ENCODE measurements at regions not wholly inside any gene's neighbourhood (a gene's known extent, or its start where the extent isn't known, plus 50 kb on each side); places are given as distances from the start of the nearest gene placed in this dataset.

DNA sequence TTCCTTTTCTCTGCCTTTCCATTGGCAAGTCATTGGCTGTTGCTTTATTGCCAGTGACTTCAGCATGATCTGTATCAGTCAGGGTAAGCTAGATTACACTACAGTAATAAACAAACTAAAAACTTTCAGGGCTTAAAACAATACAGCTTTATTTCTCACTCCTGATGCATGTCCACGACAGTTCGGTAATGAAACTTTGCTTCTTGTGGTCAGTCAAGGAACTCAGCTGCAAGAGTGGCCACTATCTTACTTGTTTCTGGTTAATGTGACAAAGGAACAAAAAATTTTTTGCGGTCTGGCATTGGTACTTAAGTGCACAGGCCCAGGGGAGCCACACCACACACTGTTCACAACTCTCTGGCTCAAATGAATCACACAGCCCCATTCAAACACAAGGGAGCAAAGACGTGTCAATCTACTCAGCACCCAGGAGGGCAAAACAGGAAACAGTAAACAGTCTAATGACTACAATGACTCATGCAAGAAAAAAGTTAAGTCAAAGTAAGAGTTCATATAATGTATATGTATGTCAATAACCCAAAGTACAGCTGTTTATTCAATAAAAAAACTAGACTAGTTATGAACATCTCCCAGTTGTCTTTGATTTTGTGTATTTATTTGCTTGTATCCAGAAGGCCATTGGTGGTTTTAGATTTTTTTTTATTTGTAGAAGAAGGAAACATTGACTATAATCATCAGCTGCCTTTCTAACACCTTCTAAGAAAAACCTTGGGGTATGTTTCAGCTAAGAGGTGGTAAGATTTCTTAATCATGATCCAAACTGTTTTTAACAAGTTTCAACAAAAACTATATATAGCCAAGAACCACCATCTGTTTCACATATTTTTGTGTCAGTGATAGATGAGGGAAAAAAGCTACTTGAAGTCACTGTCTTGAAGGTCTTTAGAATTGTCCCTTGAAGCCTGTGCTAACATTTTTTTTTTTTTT lies 134.4 kb upstream of the FAM3C start:
- CTCF ChIA-PET = interaction anchor here (1.0 to 1.7 kb wide), 6 partner anchors 8 to 163 kb away, joined by 3 to 6 read pairs (median 6); partner anchors contain the start of gene FAM3C
- H4K20me1 ChIP-seq (replicated peaks; ENCODE audit: control insufficient read depth, extremely low read depth, insufficient read depth, low read length) = no peaks in the 10 kb centered on the region
- H2AFZ ChIP-seq (ENCODE audit: low read depth, low read length) = peak overlapping the region; percentile 68
- POLR2A ChIA-PET = no interaction called here
- H3K27me3 ChIP-seq (ENCODE audit: control insufficient read depth in 2 of 2, insufficient read depth in 2 of 2, low read length in 2 of 2) = no peaks in the 10 kb centered on the region
- H3K79me2 ChIP-seq (ENCODE audit: control insufficient read depth, insufficient read depth, low read length) = no peaks in the 10 kb centered on the region
- H3K4me2 ChIP-seq (ENCODE audit: insufficient read depth, low read length) = peak overlapping the region; percentile 37
- TF ChIP-seq, protein P1, sequence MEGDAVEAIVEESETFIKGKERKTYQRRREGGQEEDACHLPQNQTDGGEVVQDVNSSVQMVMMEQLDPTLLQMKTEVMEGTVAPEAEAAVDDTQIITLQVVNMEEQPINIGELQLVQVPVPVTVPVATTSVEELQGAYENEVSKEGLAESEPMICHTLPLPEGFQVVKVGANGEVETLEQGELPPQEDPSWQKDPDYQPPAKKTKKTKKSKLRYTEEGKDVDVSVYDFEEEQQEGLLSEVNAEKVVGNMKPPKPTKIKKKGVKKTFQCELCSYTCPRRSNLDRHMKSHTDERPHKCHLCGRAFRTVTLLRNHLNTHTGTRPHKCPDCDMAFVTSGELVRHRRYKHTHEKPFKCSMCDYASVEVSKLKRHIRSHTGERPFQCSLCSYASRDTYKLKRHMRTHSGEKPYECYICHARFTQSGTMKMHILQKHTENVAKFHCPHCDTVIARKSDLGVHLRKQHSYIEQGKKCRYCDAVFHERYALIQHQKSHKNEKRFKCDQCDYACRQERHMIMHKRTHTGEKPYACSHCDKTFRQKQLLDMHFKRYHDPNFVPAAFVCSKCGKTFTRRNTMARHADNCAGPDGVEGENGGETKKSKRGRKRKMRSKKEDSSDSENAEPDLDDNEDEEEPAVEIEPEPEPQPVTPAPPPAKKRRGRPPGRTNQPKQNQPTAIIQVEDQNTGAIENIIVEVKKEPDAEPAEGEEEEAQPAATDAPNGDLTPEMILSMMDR (IDR thresholded peaks at IDR 0.05; ENCODE audit: extremely low read depth in 1 of 2, insufficient read depth in 1 of 2, low read depth in 1 of 2, low read length in 2 of 2) = no peak
- TF ChIP-seq POLR2AphosphoS5 (IDR thresholded peaks at IDR 0.05; ENCODE audit: insufficient read depth, low read depth, low read length) (peak; percentile 70), FOS (IDR thresholded peaks at IDR 0.05; ENCODE audit: borderline replicate concordance, insufficient read depth, low read length) (peak; percentile 82), JUN (IDR thresholded peaks at IDR 0.05; ENCODE audit: borderline replicate concordance, insufficient read depth, insufficient read length, low read depth) (peak; percentile 87), GATA2 (IDR thresholded peaks at IDR 0.05; ENCODE audit: insufficient read depth, insufficient read length, low read depth, low read length) (peak; percentile 38)
- TF ChIP-seq, protein P2, sequence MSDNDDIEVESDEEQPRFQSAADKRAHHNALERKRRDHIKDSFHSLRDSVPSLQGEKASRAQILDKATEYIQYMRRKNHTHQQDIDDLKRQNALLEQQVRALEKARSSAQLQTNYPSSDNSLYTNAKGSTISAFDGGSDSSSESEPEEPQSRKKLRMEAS (IDR thresholded peaks at IDR 0.05; ENCODE audit: insufficient read depth, insufficient read length) = no peak
- peak overlapping the region; percentile 54 for H3K9ac ChIP-seq (replicated peaks; ENCODE audit: extremely low read depth, insufficient read depth, low read length)
- no peaks in the 10 kb centered on the region for H3K36me3 ChIP-seq (ENCODE audit: control insufficient read depth in 2 of 2, extremely low read depth in 1 of 2, insufficient read depth in 2 of 2, low read length in 2 of 2)
- peaks cover 20% of the 10 kb centered on the region for H3K4me1 ChIP-seq (ENCODE audit: control insufficient read depth, extremely low read depth, insufficient read depth, low read length)
- peak; percentile 78 for FAIRE-seq
- H3K4me3 ChIP-seq (replicated peaks in 1 of 3; ENCODE audit: insufficient read depth in 1 of 3, low read depth in 1 of 3, low read length in 3 of 3) = no peak overlapping the region
- BruUV-seq (replicated peaks) = no TSS peak
- peak; percentile 84 for DNase-seq (ENCODE audit: low read depth, low spot score)
- dilution Hi-C loops (cut with MboI; ENCODE audit: extremely low pct_ligation_motif_present, low sequenced_read_pairs) (no loop called here), intact Hi-C loops (cut with micrococcal nuclease) (loop anchor here (1.0 to 5.0 kb wide), 3 partner anchors 14 to 133 kb away; partner anchors contain the start of gene FAM3C)
- no peaks in the 10 kb centered on the region for H3K9me1 ChIP-seq (replicated peaks; ENCODE audit: control insufficient read depth, extremely low read depth, insufficient read depth, low read length)
- peak overlapping the region; percentile 85 for H3K27ac ChIP-seq (ENCODE audit: insufficient read depth, low read depth, low read length)
- H3K9me3 ChIP-seq (replicated peaks; ENCODE audit: control insufficient read depth, insufficient read depth, low read length) = no peaks in the 10 kb centered on the region
